Breast epithelium (tissue), 4 donors: ENCODE measurements at regions not wholly inside any gene's neighbourhood (a gene's known extent, or its start where the extent isn't known, plus 50 kb on each side); places are given as distances from the start of the nearest gene placed in this dataset.

Experiments used
- DNase-seq, 2 donors: peaks; one replicate each; pipeline ENCODE4 v3.0.0-alpha.2; 2019; ENCODE audit warnings: low spot score in 2 of 2
- H3K27ac ChIP-seq, 2 donors: fragments of 200-600 bp; sonication (generic) in 1 of 2; one replicate each; pipeline ENCODE4 v1.5.1; 2016 to 2019; ENCODE audit warnings: mild to moderate bottlenecking in 1 of 2
- H3K27me3 ChIP-seq, 2 donors: fragments of 200-600 bp; sonication (generic) in 1 of 2; one replicate each; pipeline versions ENCODE4 v1.5.1 to v1.6.0; 2017 to 2019; ENCODE audit warnings: control low read depth in 1 of 2, mild to moderate bottlenecking in 1 of 2
- H3K36me3 ChIP-seq: fragments of 200-600 bp; one replicate; pipeline ENCODE4 v1.5.1; 2019
- H3K4me1 ChIP-seq, 2 donors: fragments of 200-600 bp; sonication (generic); one replicate each; pipeline ENCODE4 v1.5.1; 2016 to 2019; ENCODE audit warnings: control low read depth in 1 of 2
- H3K4me3 ChIP-seq, 3 donors: fragments of 200-600 bp; sonication (generic); 1 replicate in 2 of 3; 2 replicates in 1 of 3; pipeline ENCODE4 v1.5.1; 2016 to 2019; ENCODE audit warnings: mild to moderate bottlenecking in 3 of 3, moderate library complexity in 2 of 3
- H3K9me3 ChIP-seq, 2 donors: fragments of 200-600 bp; sonication (generic) in 1 of 2; one replicate each; pipeline ENCODE4 v1.5.1; 2016 to 2019; ENCODE audit warnings: control low read depth in 1 of 2
- CTCF ChIP-seq, 3 donors: fragments of 450-650 bp; IDR thresholded peaks; one replicate each; pipeline ENCODE4 v1.5.1; 2016 to 2017; ENCODE audit warnings: antibody characterized with exemption in 3 of 3, mild to moderate bottlenecking in 3 of 3, moderate library complexity in 3 of 3
- POLR2A ChIP-seq: fragments of 450-650 bp; IDR thresholded peaks from one replicate; pipeline ENCODE4 v1.6.1; 2016; ENCODE audit warnings: antibody characterized with exemption, mild to moderate bottlenecking, moderate library complexity
- POLR2AphosphoS5 ChIP-seq, 3 donors: sonication (generic); formaldehyde crosslinking; IDR thresholded peaks; one replicate each; pipeline ENCODE4 v1.6.1; 2017; ENCODE audit warnings: antibody characterized with exemption in 3 of 3
- intact Hi-C: fragments of 100-400 bp; cut with DNase I; formaldehyde crosslinking; loops from one replicate; pipeline ENCODE4 v1.15.1; 2023; ENCODE audit warnings: low total_unique reads

GRCh38 chr5:54689411-54690251 lies 172.1 kb downstream of the SNX18 start:
- H3K27me3 ChIP-seq, result no peaks in the 10 kb centered on the region
- intact Hi-C loops, result no loop called here
- no peak for TF ChIP-seq POLR2A
- no peak for TF ChIP-seq CTCF (IDR thresholded peaks at IDR 0.05)
- no peak for TF ChIP-seq POLR2AphosphoS5 (IDR thresholded peaks at IDR 0.05)
- DNase-seq, result no peak
- H3K4me1 ChIP-seq, result no peaks in the 10 kb centered on the region
- H3K4me3 ChIP-seq, result no peak overlapping the region
- no peaks in the 10 kb centered on the region for H3K9me3 ChIP-seq
- H3K36me3 ChIP-seq, result no peaks in the 10 kb centered on the region
- no peak overlapping the region for H3K27ac ChIP-seq

GRCh38 chr5:54680998-54681397 lies 163.4 kb downstream of the SNX18 start:
- intact Hi-C loops, result no loop called here
- Histone ChIP-seq H3K27me3 (no peaks in the 10 kb centered on the region), H3K36me3 (no peaks in the 10 kb centered on the region), H3K4me1 (no peaks in the 10 kb centered on the region), H3K9me3 (no peaks in the 10 kb centered on the region), H3K27ac (no peak overlapping the region), H3K4me3 (no peak overlapping the region)
- no peak for DNase-seq
- TF ChIP-seq POLR2AphosphoS5 (IDR thresholded peaks at IDR 0.05) (no peak), POLR2A (no peak), CTCF (IDR thresholded peaks at IDR 0.05) (no peak)

- no peaks in the 10 kb centered on the region for H3K36me3 ChIP-seq
- H3K4me1 ChIP-seq, result no peaks in the 10 kb centered on the region
- intact Hi-C loops, result no loop called here
- no peak for TF ChIP-seq POLR2A
- TF ChIP-seq POLR2AphosphoS5 (IDR thresholded peaks at IDR 0.05), result no peak
- TF ChIP-seq CTCF (IDR thresholded peaks at IDR 0.05), result no peak
- H3K9me3 ChIP-seq, result no peaks in the 10 kb centered on the region
- no peak overlapping the region for H3K4me3 ChIP-seq
- H3K27ac ChIP-seq, result no peak overlapping the region
- DNase-seq, result no peak
- H3K27me3 ChIP-seq, result no peaks in the 10 kb centered on the region
Observed at GRCh38 chr5:54679686-54680085, 162.1 kb downstream of the SNX18 start.

- no peaks in the 10 kb centered on the region for H3K27me3 ChIP-seq
- H3K36me3 ChIP-seq, result no peaks in the 10 kb centered on the region
- H3K9me3 ChIP-seq, result no peaks in the 10 kb centered on the region
- no peak overlapping the region for H3K27ac ChIP-seq
- no peak overlapping the region for H3K4me3 ChIP-seq
- no peak for DNase-seq
- intact Hi-C loops, result no loop called here
- no peaks in the 10 kb centered on the region for H3K4me1 ChIP-seq
- TF ChIP-seq POLR2AphosphoS5 (IDR thresholded peaks at IDR 0.05), result no peak
- TF ChIP-seq POLR2A, result no peak
- no peak for TF ChIP-seq CTCF (IDR thresholded peaks at IDR 0.05)
Observed at GRCh38 chr5:54678737-54679136, 161.2 kb downstream of the SNX18 start.

- H3K9me3 ChIP-seq, result no peaks in the 10 kb centered on the region
- no peaks in the 10 kb centered on the region for H3K36me3 ChIP-seq
- no peak for TF ChIP-seq CTCF (IDR thresholded peaks at IDR 0.05)
- no peak for TF ChIP-seq POLR2A
- no peak for TF ChIP-seq POLR2AphosphoS5 (IDR thresholded peaks at IDR 0.05)
- DNase-seq, result no peak
- no peak overlapping the region for H3K4me3 ChIP-seq
- intact Hi-C loops, result no loop called here
- no peaks in the 10 kb centered on the region for H3K4me1 ChIP-seq
- no peak overlapping the region for H3K27ac ChIP-seq
- H3K27me3 ChIP-seq, result no peaks in the 10 kb centered on the region
Observed at GRCh38 chr5:54676481-54677340, 159.2 kb downstream of the SNX18 start.
